Type B pancreatic cell (in vitro differentiated cells): ENCODE measurements at regions not wholly inside any gene's neighbourhood (a gene's known extent, or its start where the extent isn't known, plus 50 kb on each side); places are given as distances from the start of the nearest gene placed in this dataset.

ENCODE experiments used
- DNase-seq: peaks from one replicate; pipeline ENCODE4 v3.0.0; 2021; ENCODE audit warnings: mixed read lengths; ENCODE audit not compliant: unreplicated experiment; ENCODE audit errors: extremely low spot score
- H3K27ac Mint-ChIP-seq: 2 replicates; pipeline ENCODE4 v1.8.0; 2021; ENCODE audit warnings: mild to moderate bottlenecking, mixed read lengths
- H3K27me3 Mint-ChIP-seq: 2 replicates; pipeline ENCODE4 v1.8.0; 2021; ENCODE audit warnings: mixed read lengths
- H3K36me3 Mint-ChIP-seq: 2 replicates; pipeline ENCODE4 v1.8.0; 2021; ENCODE audit warnings: mixed read lengths
- H3K4me1 Mint-ChIP-seq: one replicate; pipeline ENCODE4 v1.8.0; 2021; ENCODE audit warnings: mixed read lengths; ENCODE audit not compliant: unreplicated experiment
- H3K4me3 Mint-ChIP-seq: 2 replicates; pipeline ENCODE4 v1.8.0; 2021; ENCODE audit warnings: mild to moderate bottlenecking, mixed read lengths
- H3K9me3 Mint-ChIP-seq: 2 replicates; pipeline ENCODE4 v1.8.0; 2021; ENCODE audit warnings: mixed read lengths
- TF ChIP-seq, protein P1 (sequence below): fragments of 200-600 bp; sonication (generic); conservative IDR thresholded peaks from 2 replicates; pipeline ENCODE4 v1.5.0; 2021; ENCODE audit warnings: antibody characterized with exemption, mild to moderate bottlenecking

DNA sequence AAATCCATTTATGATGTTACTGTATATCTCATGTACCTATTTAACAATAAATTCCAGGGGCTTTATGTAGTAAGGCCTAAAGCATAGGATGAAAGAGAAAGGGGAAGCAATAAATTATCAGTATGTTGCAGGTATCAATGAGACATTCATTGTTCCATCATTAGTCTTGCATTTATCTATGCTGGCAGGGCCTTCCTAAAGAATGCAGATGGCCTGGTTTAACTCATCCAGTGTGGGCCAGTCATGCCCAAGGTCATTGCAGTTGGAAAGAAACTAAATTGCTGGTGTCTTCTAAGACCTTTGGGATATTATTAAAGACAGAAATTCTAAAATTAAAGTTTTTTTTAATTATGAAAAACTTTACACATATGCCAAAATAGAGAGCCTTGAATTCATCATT lies 98.3 kb downstream of the AVPR1A start:
- Mint-ChIP-seq H3K27me3 (no peaks in the 10 kb centered on the region), H3K4me1 (no peaks in the 10 kb centered on the region)
- no peak for DNase-seq

GRCh38 chr12:63047146-63047545 lies 103.9 kb downstream of the AVPR1A start:
- H3K4me3 Mint-ChIP-seq = no peak overlapping the region
- DNase-seq = no peak
- TF ChIP-seq, protein P1, sequence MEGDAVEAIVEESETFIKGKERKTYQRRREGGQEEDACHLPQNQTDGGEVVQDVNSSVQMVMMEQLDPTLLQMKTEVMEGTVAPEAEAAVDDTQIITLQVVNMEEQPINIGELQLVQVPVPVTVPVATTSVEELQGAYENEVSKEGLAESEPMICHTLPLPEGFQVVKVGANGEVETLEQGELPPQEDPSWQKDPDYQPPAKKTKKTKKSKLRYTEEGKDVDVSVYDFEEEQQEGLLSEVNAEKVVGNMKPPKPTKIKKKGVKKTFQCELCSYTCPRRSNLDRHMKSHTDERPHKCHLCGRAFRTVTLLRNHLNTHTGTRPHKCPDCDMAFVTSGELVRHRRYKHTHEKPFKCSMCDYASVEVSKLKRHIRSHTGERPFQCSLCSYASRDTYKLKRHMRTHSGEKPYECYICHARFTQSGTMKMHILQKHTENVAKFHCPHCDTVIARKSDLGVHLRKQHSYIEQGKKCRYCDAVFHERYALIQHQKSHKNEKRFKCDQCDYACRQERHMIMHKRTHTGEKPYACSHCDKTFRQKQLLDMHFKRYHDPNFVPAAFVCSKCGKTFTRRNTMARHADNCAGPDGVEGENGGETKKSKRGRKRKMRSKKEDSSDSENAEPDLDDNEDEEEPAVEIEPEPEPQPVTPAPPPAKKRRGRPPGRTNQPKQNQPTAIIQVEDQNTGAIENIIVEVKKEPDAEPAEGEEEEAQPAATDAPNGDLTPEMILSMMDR = no peak
- H3K9me3 Mint-ChIP-seq = peaks cover 3% of the 10 kb centered on the region
- no peaks in the 10 kb centered on the region for H3K27me3 Mint-ChIP-seq
- H3K36me3 Mint-ChIP-seq = peaks cover 3% of the 10 kb centered on the region
- no peaks in the 10 kb centered on the region for H3K4me1 Mint-ChIP-seq
- H3K27ac Mint-ChIP-seq = no peak overlapping the region

More for the DNA sequence above, 98.3 kb downstream of the AVPR1A start:
- peak overlapping the region; percentile 50 for H3K27ac Mint-ChIP-seq
- H3K36me3 Mint-ChIP-seq = peaks cover 3% of the 10 kb centered on the region
- TF ChIP-seq, protein P1 = no peak
- peaks cover 5% of the 10 kb centered on the region for H3K9me3 Mint-ChIP-seq
- peak overlapping the region; percentile 44 for H3K4me3 Mint-ChIP-seq

GRCh38 chr12:63045020-63045860 lies 105.8 kb downstream of the AVPR1A start:
- H3K4me3 Mint-ChIP-seq = peak overlapping the region; percentile 32
- H3K27ac Mint-ChIP-seq = no peak overlapping the region
- TF ChIP-seq, protein P1 = no peak
- no peaks in the 10 kb centered on the region for H3K4me1 Mint-ChIP-seq
- peaks cover 7% of the 10 kb centered on the region for H3K9me3 Mint-ChIP-seq
- H3K36me3 Mint-ChIP-seq = no peaks in the 10 kb centered on the region
- no peak for DNase-seq
- no peaks in the 10 kb centered on the region for H3K27me3 Mint-ChIP-seq

DNA sequence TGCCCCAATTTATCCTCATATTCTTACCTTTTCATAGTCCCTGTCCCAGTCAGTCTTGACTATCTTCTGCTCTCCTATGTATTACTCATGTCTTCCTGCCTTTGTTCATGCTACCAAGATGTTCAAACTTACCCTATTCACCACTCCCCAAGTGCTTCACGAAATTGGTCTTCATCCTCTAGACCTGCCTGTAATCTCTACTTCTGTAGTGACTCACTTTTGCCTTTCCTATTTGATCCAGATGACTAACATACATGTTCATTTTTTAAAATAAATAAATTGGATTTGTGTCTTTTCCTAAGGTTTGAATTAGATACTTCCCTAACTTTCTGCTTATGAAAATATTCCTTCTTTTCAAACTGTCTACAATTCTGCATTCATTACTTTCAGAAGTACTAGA lies 107.7 kb upstream of the PPM1H start:
- no peaks in the 10 kb centered on the region for H3K36me3 Mint-ChIP-seq
- TF ChIP-seq, protein P1 = no peak
- H3K4me1 Mint-ChIP-seq = no peaks in the 10 kb centered on the region
- H3K27me3 Mint-ChIP-seq = no peaks in the 10 kb centered on the region
- no peak overlapping the region for H3K27ac Mint-ChIP-seq
- no peak for DNase-seq
- H3K4me3 Mint-ChIP-seq = no peak overlapping the region
- peaks cover 7% of the 10 kb centered on the region for H3K9me3 Mint-ChIP-seq

DNA sequence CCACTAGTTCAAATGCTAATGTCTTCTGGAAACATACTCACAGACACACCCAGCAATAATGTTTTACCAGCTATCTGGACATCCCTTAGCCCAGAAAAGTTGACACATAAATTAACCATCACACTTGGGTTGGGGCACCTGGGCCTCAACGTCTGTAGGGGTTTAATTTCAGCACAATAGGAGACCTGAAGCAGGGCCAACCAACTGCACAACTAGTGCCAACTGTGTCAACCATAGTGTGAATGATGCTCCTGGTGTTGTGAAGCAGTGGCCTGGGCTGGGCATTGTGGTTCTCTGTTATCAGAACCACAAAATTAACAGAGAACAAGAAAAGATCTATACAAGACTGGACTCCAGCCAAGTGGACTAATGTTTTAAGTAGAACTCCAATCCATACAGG lies 106.7 kb upstream of the PPM1H start:
- TF ChIP-seq, protein P1 = no peak
- Mint-ChIP-seq H3K36me3 (no peaks in the 10 kb centered on the region), H3K9me3 (peaks cover 7% of the 10 kb centered on the region), H3K4me1 (no peaks in the 10 kb centered on the region), H3K4me3 (no peak overlapping the region), H3K27me3 (no peaks in the 10 kb centered on the region), H3K27ac (no peak overlapping the region)
- no peak for DNase-seq
